Activated CD4-positive, alpha-beta T cell treated with anti-CD3 and anti-CD28 coated beads, Interleukin-2, amount 10 ng/mL, durations not matched to agents 7 days and 5 days (primary cell): ENCODE measurements at regions not wholly inside any gene's neighbourhood (a gene's known extent, or its start where the extent isn't known, plus 50 kb on each side); places are given as distances from the start of the nearest gene placed in this dataset.
"Not testable (repeated sequence)": the region's sequence is repeated elsewhere in the genome, so short reads cannot be mapped to it uniquely, and the experiment has no call there.

ENCODE experiments used
- CTCF ChIA-PET: fragments of 350-600 bp; sonication (Branson Sonifier 250); formaldehyde crosslinking; loops from one replicate; lab custom pipeline; 2021; ENCODE audit warnings: antibody characterized with exemption; lab: Charles Lee
- POLR2A ChIA-PET: fragments of 350-600 bp; sonication (Branson Sonifier 250); formaldehyde crosslinking; loops from one replicate; lab custom pipeline; 2021; ENCODE audit warnings: antibody characterized with exemption; lab: Charles Lee
- DNase-seq: peaks from one replicate; pipeline ENCODE4 v3.0.0-alpha.2; 2020
- H3K27ac Mint-ChIP-seq: one replicate; pipeline ENCODE4 v1.8.0; 2021; ENCODE audit warnings: mild to moderate bottlenecking, moderate library complexity, mixed read lengths
- H3K27me3 Mint-ChIP-seq: one replicate; pipeline ENCODE4 v1.8.0; 2021; ENCODE audit warnings: mixed read lengths
- H3K36me3 Mint-ChIP-seq: one replicate; pipeline ENCODE4 v1.8.0; 2021; ENCODE audit warnings: low read depth, mixed read lengths
- H3K4me1 Mint-ChIP-seq: one replicate; pipeline ENCODE4 v1.8.0; 2021; ENCODE audit warnings: mixed read lengths
- H3K4me3 Mint-ChIP-seq: one replicate; pipeline ENCODE4 v1.8.0; 2021; ENCODE audit warnings: mild to moderate bottlenecking, moderate library complexity, mixed read lengths
- H3K9me3 Mint-ChIP-seq: one replicate; pipeline ENCODE4 v1.8.0; 2021; ENCODE audit warnings: mixed read lengths

DNA sequence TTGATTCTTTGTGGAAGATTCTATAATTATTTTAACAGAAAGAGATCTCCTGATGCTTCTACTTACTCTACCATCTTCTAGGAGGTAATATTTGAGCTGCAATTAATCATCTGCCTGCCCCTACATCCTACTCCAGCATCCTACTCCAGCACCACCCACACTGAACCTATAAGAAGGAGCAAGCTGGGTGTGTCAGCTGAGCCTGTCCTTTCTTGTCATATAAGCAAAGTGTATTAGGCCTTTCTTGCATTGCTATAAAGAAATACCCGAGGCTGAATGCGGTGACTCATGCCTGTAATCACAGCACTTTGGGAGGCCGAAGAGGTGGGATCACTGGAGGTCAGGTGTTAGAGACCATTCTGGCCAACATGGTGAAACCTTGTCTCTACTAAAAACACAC, 84.2 kb upstream of the ARG1 start:
- ChIA-PET CTCF (interaction anchor here (0.9 kb wide), 2 partner anchors 30 to 139 kb away, joined by 3 to 4 read pairs; partner anchors contain the start of gene MED23), POLR2A (no interaction called here)
- DNase-seq: no peak
- Mint-ChIP-seq H3K4me3 (no peak overlapping the region), H3K9me3 (peaks cover 5% of the 10 kb centered on the region), H3K27ac (no peak overlapping the region), H3K4me1 (no peaks in the 10 kb centered on the region), H3K36me3 (no peaks in the 10 kb centered on the region), H3K27me3 (no peaks in the 10 kb centered on the region)

DNA sequence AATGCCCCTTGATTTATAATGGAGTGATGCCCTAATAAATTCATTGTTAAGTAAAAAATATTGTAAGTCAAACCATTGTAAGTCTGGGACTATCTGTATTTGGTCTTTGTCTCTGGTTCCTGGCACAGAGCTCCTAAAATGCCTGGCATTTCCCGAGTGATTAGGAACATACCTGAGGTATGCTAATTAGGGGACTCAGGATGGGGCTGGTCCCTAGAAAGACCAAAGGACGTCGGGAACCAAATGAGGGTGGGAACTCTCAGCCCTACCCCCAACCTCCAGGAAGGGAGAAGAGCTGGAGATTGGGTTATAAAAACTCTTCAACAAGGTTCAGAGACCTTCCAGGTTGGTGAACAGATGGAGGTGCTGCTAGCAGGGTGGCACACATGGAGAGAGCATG, 82.6 kb upstream of the ARG1 start:
- ChIA-PET POLR2A (no interaction called here), CTCF (no interaction called here)
- Mint-ChIP-seq H3K36me3 (no peaks in the 10 kb centered on the region), H3K9me3 (peaks cover 5% of the 10 kb centered on the region), H3K27ac (no peak overlapping the region), H3K4me3 (no peak overlapping the region), H3K4me1 (no peaks in the 10 kb centered on the region), H3K27me3 (no peaks in the 10 kb centered on the region)
- no peak for DNase-seq

DNA sequence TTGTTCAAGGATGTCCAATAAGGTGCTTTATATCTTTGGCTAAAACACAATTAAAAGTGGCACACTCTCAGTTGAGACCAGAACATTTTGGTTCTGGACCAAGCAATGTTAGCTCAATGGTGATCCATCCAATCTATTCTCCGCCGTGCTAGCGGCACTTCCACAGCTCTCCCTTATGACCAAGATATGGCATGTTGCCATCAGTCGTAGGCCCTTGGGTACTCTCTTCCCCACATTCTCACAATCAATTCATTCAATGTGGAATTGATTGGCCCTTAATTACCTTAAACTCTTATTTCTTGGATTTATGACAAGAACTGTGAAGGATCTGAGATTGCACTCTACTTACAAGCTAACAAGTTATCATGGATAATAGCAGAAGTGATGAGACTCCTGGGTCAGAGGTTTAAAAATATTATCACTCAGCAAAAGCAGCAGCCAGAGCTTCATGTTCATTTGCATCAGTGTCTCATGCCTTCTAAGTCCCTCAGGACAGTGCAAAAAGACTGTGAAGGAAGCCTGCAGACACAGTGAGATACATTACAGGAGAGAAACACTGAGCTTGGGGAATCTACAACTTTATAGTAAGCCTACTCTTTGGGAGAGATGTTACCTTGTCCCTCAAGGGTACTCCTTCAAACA, 80.0 kb upstream of the ARG1 start:
- CTCF ChIA-PET: interaction anchor here (0.6 to 1.6 kb wide), 4 partner anchors 7 to 780 kb away, joined by 3 read pairs; no protein-coding TSS in a partner anchor
- H3K36me3 Mint-ChIP-seq: no peaks in the 10 kb centered on the region
- POLR2A ChIA-PET: no interaction called here
- no peak for DNase-seq
- no peaks in the 10 kb centered on the region for H3K4me1 Mint-ChIP-seq
- H3K27me3 Mint-ChIP-seq: no peaks in the 10 kb centered on the region
- peaks cover 5% of the 10 kb centered on the region for H3K9me3 Mint-ChIP-seq
- no peak overlapping the region for H3K27ac Mint-ChIP-seq
- no peak overlapping the region for H3K4me3 Mint-ChIP-seq

DNA sequence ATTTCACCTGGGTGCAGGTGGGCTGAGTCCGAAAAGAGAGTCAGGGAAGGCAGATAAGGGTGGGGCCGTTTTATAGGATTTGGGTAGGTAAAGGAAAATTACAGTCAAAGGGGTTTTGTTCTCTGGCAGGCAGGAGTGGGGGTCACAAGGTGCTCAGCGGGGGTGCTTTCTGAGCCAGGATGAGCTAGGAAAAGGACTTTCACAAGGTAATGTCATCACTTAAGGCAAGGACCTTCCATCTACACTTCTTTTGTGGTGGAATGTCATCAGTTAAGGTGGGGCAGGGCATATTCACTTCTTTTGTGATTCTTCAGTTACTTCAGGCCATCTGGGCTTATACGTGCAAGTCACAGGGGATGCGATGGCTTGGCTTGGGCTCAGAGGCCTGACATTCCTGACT, 68.6 kb upstream of the ARG1 start:
- H3K4me3 Mint-ChIP-seq, POLR2A ChIA-PET, CTCF ChIA-PET, H3K4me1 Mint-ChIP-seq, H3K36me3 Mint-ChIP-seq, H3K9me3 Mint-ChIP-seq, H3K27ac Mint-ChIP-seq, H3K27me3 Mint-ChIP-seq, DNase-seq: not testable (repeated sequence)

GRCh38 chr6:131510094-131510493, 62.9 kb upstream of the ARG1 start:
- Mint-ChIP-seq H3K27ac (no peak overlapping the region), H3K36me3 (no peaks in the 10 kb centered on the region), H3K4me3 (no peak overlapping the region), H3K27me3 (no peaks in the 10 kb centered on the region), H3K9me3 (peaks cover 3% of the 10 kb centered on the region), H3K4me1 (no peaks in the 10 kb centered on the region)
- CTCF ChIA-PET: no interaction called here
- POLR2A ChIA-PET: no interaction called here
- no peak for DNase-seq

- Mint-ChIP-seq H3K4me3 (no peak overlapping the region), H3K36me3 (no peaks in the 10 kb centered on the region), H3K9me3 (peaks cover 6% of the 10 kb centered on the region), H3K4me1 (no peaks in the 10 kb centered on the region), H3K27me3 (no peaks in the 10 kb centered on the region), H3K27ac (no peak overlapping the region)
- ChIA-PET CTCF (no interaction called here), POLR2A (no interaction called here)
- no peak for DNase-seq
These were observed 62.4 kb upstream of the ARG1 start for GRCh38 chr6:131510591-131510990.

DNA sequence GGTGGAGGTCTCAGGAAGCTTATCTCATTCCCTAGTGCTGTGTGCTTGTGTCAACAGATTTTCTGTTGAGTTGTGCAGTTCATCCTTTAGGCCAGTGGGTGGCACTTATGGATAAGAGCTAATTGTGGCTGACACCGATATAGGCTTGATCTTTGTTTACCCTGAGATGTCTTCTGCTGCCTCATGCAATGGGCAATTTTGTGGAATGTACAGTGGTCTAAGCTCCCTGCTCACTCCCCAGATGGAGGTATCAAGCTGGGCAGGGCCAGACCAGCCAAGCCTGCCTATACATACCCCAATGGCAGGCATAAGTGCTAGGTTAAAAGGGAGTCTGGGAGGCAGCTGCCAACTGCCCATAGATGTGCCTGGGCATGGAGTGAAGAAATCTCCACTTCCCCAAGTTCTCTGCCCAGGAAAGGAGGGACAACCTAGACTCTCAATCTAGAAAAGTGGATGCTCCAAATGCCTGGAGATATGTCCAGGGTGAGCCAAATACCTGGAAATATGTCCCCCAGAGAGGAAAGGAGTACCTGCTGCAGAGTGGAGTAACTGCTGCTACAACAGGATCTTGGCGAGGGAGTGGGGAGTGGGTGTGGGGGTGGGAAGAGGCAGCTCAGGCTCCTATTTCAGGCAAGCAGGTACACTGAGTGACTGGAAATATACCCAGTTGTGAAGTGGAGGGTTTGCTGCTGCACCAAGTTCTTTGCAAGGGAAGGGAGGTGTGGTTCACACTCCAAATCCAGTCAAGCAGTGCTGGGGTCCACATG, 53.2 kb upstream of the ARG1 start:
- H3K27ac Mint-ChIP-seq: no peak overlapping the region
- H3K27me3 Mint-ChIP-seq: peaks cover 2% of the 10 kb centered on the region
- H3K9me3 Mint-ChIP-seq: peaks cover 11% of the 10 kb centered on the region

More for the DNA sequence above, 53.2 kb upstream of the ARG1 start:
- H3K4me1 Mint-ChIP-seq: peaks cover 15% of the 10 kb centered on the region
- H3K36me3 Mint-ChIP-seq: no peaks in the 10 kb centered on the region
- no peak overlapping the region for H3K4me3 Mint-ChIP-seq
- DNase-seq: peak; percentile 56
- ChIA-PET POLR2A (no interaction called here), CTCF (interaction anchor here (0.7 to 3.2 kb wide), 5 partner anchors 13 to 109 kb away, joined by 3 to 12 read pairs (median 3); partner anchors contain the start of gene MED23)
